ENCODE measurements at regions not wholly inside any gene's neighbourhood (a gene's known extent, or its start where the extent isn't known, plus 50 kb on each side); places are given as distances from the start of the nearest gene placed in this dataset.

DNA sequence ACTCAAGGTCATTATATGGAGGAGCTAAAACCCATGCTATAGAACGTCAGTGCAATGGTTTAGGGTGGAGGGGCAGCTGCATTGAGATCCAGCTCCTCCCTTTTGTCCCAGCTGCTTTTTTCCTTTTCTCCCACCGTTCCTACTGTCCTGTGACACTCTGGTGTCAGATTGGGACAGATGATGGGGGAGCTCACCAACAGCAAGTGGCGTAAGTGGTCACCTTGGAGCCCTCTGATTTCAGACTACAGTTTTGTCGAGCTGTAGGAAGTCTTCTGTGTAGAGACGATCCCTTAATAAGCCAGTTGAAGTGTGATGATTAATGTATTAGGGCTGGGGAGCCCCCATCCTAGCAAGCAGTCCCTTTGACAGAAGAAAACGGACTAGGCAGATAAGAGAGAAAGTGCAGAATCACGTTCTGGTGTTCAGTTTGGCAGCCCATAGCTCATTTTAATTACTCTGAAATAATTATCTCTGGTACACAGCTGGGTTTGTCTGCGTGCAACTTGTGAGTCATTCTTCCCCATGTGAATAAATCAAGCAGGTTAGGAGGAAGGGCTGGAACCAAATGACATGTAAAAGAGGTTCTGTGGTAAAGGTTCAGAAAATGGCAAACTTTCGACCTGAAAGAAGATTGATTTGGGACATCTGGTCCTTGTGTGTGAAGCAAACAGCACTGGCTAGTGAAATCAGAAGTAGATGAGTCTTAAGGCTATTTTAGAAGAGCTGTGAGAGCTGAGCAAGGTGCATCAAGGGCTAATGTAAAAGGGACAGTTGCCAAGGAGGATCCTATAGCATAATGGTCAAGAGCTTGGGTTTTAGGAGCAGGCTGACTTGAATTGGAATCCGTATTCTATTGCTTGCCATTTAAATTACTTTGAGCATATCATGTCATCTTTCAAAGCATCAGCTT, 241.4 kb downstream of the EDEM1 start:
- no peak for DNase-seq (ENCODE audit: low read depth)

DNA sequence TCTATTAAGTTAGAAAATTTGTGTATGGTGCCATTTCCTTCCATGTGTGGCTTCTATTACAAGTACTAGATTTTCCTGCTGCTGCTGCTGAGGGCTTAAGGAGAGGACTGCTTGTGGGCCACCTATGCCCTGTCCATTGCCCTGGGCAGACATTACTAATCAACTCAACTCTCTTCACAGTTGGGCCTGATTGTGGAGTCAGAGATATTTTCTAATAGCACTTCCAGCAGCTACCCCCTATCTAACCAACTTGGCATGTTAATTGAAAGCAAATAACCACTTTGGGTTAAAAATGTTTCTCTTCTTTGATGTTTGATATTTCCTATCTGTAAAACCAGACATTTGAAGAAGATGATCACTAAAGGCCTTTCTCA, 242.0 kb downstream of the EDEM1 start:
- no peak for DNase-seq (ENCODE audit: low read depth)

DNA sequence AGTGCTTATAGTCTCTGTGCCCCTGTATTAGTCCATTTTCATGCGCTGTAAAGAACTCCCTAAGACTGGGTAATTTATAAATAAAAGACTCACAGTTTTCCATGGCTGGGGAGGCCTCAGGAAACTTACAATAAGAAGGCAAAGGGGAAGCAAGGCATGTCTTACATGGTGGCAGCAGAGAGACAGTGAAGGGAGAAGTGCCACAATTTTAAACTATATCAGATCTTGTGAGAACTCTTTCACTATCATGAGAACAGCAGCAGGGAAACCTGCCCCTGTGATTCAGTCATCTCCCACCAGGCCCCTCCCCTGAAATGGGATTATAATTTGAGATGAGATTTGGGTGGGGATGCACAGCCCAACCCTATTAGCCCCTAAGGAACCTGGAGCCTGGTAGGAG, 243.2 kb downstream of the EDEM1 start:
- DNase-seq (ENCODE audit: low read depth), result no peak

DNA sequence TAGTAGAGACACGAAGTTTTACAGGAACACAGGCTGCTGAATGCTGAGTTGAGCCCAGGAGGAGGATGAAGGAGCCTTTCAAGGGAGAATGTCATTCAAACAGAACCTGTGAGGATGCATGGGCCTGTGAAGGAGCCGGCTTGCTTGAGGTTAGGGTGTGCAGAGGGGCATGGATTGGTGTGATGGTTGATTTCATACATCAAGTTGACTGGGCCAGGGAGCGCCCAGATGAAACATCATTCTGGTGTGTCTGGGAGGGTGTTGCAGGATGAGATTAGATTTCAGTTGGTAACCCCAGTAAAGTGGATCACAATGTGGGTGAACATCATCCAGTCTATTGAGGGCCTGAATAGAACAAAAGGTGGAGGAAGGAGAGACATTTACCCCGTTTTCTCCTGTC, 243.6 kb downstream of the EDEM1 start:
- DNase-seq (ENCODE audit: low read depth), result no peak

DNA sequence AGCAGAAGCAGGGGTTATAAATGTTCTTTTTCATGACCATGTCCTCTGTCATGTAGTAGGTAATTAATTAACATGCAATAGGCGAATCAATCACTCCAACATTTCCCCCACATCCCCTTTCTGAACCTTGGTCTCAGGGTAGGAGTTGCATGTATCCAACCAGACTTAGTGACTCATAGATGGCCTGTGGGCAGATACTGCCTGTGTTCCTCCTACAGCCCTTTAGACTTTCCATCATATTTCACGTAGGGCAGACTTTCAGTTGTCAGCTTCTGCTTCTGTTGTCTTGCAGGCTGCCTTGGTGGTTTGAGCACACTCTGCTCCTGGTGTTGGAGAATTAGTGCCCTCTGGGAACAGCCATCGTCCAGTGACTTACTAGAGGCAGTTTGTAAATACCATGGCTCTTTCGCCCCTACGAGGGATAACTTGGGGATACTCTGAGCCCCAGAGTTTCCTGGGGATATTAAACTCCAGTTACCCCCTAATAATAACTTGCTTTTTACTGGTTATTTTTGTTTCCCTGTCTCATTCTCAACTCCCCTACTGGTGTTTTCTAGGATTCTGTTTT, 244.4 kb downstream of the EDEM1 start:
- DNase-seq (ENCODE audit: low read depth), result no peak

DNA sequence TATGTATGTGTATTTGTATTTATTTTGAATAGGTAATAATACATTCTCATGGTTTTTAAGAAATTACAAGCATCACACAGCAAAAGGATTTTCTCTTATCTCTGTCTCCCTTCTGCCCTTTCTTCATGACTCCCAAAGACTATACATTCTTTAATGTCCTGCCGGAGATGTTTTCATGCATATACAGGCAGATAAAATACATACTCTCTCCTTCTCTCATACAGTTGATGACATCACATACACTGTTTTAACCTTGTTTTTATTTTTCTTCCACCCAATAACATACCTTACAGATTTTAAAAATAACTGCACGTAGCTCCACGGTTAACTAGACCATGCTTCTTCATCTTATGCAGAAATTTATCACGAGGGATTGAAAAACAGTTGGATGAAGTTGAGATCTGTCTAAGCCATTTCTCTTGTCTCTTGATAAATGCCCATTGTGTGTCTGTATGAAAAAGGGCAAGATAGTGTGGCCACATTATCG, 249.8 kb downstream of the EDEM1 start:
- no peak for DNase-seq (ENCODE audit: low read depth)

DNA sequence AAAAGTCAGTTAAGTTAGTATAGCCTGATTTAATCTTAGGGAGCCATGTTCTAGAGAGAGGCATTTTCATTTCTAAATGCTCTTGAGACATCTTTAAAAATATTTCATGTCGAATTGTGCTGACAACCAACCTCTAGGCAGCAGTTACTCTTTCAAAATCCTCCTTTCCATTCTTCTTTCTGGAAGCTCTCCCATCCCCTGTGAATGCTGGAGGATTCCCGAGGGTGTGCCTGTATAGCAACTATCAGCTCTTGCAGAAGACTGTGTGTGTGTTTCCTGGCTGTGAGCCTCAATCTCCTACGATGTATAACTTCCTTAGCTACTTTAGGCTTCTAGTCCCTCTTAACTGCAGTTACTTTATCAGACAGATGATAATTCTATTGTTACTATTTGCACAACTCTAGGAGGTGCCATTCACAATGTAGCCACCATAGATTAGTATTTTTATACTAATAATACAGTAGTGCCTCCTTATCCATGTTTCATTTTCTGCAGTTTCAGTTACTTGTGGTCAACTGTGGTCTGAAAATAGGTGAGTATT, 250.3 kb downstream of the EDEM1 start:
- no peak for DNase-seq (ENCODE audit: low read depth)

DNA sequence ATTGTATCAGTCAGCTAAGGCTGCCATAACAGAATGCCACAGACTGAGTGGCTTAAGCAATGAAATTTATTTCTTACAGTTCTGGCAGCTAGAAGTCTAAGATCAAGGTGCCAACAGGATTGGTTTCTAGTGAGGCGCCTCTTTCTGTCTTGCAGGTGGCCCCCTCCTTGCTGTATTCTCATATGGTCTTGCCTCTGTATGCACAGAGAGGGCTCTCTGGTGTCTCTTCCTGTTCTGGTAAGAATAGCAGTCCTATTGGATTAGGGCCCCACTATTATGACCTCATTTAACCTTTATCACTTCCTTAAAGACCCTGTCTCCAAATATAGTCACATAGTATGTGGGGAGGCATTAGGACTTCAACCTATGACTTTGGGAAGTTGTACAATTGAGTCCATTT, 253.9 kb downstream of the EDEM1 start:
- no peak for DNase-seq (ENCODE audit: low read depth)

DNA sequence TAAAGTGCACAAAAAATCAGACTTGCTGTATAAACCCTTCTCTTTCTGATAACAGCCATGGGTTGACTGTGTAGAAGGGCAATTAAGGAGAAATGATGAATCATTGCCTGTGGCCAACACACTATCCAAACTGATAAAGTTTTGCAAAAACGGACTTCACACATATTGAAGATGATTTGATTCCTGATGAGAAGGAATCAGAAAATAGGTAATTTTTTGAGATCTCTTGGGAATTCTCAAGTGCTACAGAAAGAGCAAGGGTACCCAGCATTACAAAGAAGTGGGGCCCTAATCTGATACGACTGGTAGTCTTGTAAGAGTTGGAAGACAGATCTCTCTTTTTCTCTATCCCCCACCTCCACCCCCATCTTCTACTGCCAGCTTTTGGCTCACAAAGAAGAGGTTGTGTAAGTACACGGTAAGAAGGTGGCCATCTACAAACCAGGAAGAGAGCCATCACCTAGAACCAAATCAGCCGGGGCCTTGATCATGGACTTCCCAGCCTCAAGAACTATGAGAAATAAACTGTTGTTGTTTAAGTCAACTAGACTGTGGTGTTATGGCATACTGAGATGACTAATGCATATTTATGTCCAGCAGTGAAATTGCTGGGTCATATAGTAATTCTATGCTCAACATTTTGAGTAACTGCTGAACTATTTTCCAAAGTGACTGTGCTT, 254.7 kb downstream of the EDEM1 start:
- DNase-seq (ENCODE audit: low read depth), result no peak

DNA sequence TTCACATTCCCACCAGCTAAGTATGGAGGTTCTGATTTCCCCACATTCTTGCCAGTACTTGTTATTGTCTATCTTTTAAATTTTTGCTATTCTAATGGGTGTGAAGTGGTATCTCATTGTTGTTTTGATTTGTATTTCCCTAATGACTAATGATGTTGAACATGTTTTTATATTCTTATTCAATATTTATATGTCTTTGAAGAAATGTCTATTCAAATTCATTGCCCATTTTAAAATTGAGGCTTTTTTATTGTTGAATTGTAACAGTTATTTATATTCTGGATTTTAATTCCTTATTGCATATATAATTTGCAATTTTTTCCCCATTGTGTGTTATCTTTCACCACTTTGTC, 255.3 kb downstream of the EDEM1 start:
- DNase-seq (ENCODE audit: low read depth), result no peak

DNA sequence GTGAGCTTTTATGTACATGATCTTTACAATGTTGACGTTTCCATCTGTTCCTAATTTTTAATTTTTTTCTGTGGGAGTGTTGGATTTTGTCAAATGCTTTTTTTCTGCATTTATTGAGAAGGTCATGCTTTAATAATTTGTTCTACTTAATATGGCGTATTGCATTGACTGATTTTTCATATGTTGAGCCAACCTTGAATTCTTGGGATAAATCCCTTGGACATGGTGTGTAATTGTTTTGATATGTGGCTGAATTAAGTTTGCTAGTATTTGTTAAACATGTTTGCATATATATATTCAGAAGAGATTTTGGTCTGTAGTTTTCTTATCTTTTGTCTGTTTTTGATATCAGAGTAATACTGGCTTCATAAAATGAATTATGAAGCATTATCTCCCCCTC, 256.7 kb downstream of the EDEM1 start:
- DNase-seq (ENCODE audit: low read depth), result no peak

DNA sequence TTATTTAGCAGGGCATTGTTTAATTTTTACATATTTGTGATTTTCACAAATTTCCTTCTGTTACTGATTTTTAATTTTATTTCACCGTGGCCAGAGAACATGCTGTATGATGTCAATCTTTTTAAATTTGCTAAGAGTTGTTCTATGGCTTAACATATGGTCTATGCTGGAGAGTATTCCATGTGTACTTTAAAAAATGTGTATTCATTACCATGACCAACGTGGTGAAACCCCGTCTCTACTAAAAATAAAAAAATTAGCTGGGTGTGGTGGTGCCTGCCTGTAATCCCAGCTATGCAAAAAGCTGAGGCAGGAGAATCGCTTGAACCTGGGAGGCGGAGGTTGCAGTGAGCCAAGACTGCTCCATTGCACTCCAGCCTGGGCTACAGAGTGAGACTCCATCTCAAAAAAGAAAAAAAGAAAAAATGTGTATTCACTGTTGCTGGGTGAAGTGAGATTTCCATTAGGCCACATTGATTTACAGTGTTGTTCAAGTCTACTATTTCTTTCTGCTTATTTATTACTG, 258.2 kb downstream of the EDEM1 start:
- DNase-seq (ENCODE audit: low read depth), result no peak

DNA sequence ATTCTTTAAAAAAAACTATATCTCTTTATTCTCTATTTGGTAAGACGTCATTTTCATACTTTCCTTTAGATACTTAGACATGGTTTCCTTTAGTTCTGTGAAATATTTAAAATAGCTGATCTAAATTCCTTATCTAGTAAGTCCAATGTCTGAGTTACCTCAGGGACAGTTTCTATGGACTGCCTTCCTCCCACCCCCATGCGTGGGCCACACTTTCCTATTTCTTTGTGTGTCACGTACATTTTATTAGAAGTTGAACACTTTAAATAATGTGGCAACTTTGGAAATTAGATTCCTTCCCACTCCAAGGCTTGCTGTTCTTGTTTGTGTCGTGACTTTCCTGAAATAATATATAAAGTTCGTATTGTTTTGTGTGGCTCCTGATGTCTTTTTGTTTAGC, 260.7 kb downstream of the EDEM1 start:
- DNase-seq (ENCODE audit: low read depth), result no peak

DNA sequence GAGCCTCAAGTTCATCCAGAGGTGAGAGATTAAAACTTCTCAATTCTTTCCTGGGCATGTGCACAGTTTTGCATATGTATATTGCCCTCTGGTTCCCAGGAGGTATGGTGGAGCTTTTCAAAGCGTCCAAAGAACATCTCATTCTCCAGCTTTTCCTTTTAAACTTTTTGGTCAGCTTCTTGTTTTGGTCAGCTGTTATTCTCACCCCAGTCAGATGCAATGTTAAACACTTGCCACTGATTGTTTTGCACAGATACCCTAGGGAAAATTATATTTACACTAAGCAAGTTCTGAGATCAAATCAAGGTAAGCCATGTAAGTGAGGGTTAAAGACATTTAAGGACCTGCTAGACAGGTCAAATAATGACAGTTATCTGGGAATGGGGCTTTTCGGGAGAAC, 261.3 kb downstream of the EDEM1 start:
- DNase-seq (ENCODE audit: low read depth), result no peak

DNA sequence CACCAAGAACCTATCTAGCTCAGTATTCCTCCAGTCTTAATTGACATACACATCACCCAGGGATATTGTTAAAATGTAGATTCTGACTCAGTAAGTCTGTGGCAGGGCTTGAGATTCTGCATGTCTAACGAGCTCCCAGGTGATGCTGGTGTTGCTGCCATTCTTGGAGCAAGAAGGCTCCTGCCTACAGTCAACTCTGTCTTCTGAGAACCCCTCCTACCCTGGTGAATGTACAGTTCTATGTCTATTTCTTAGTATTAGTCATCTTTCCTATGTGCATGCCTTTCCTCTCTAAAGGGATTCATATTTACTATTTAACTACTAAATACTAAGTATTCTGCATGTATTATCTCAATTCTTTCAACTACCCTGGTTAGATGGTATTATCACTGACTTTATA, 268.7 kb downstream of the EDEM1 start:
- DNase-seq (ENCODE audit: low read depth), result no peak

DNA sequence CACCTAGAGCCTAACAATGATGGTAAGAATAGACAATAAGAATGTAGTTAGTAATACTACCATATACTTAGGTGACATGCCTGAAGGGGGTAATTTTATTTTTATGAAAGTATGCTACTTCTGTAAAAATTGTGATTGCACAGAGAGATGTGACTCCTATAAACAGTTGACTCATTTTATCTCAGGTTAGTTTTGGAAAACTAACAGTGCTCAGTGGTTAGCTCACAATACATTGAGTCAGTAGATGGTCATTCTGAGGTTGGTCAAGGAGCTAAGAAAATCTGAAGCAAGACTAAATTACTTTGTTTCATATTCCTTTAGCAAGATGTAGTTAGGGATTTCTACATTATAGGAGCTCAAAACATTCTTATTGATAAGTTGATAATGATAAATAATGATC, 271.0 kb downstream of the EDEM1 start:
- DNase-seq (ENCODE audit: low read depth), result no peak

DNA sequence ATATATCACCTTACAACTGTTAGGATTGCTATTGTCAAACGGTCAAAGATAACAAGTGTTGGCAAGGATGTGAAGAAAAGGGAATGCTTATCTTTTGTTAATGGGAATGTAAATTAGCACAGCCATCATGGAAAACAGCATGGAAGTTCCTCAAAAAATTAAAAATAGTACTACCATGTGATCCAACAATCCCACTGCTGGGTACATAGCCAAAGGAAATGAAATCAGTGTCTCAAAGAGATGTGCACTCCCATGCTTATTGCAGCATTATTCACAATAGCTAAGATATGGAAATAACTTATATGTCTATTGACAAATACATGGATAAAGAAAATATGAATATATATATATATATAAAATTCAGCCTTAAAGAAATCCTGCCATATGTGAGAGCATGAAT, 274.6 kb downstream of the EDEM1 start:
- DNase-seq (ENCODE audit: low read depth), result no peak

DNA sequence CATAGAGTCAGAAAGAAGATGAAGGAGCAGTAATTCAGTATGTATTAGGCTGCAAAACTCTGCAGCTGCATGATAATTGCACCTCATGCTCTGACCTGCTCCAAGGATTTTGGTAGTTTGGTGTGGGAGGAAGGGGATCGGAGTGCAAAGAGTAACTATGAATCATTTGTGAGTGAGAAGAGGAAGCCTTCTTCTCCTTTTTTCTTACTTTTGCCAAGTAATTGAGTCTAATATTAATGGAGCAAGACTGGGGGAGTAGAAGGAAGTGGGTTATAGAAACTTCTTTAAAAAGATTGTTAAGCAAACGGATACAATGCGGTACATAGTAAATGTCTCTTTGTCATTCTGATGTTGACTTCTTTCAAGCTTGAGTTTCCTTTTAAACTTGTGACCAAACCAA, 276.5 kb downstream of the EDEM1 start:
- DNase-seq (ENCODE audit: low read depth), result no peak

DNA sequence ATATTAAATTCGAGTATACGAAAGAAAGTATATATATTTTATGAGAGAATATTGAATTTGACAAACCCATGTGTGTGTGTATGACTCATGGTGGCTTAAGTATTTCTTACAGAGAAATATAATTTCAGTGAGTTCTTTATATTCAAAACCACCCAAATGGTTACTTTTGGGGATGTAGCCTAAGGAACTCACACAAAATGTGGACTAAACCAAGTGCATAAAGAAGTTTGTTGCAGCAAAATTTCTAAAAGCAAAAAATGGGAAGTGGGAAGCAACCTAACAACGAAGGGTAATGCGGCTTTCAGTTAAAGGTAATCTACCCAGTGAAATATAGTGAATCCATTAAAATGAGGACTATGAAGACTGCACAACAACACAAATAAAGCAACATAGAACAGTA, 277.1 kb downstream of the EDEM1 start:
- no peak for DNase-seq (ENCODE audit: low read depth)

DNA sequence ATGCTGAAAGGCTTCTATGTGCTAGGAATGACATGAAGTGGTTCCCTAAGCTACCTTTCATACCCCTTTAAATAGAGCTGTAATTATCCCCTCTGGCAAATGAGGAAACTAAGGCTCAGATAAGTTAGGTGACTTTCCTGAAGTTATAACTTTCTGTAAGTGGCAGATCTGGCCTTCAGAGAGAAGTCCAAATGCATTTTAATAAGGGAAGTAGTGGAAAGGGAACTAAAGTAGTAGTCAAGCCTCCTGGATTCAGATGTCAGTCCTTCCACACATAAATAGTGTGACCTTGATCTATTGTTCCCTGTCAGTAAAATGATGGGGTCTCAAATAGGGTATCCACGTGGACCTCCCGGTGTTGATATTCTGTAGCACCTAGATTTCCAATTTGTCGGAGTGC, 277.7 kb downstream of the EDEM1 start:
- no peak for DNase-seq (ENCODE audit: low read depth)

DNA sequence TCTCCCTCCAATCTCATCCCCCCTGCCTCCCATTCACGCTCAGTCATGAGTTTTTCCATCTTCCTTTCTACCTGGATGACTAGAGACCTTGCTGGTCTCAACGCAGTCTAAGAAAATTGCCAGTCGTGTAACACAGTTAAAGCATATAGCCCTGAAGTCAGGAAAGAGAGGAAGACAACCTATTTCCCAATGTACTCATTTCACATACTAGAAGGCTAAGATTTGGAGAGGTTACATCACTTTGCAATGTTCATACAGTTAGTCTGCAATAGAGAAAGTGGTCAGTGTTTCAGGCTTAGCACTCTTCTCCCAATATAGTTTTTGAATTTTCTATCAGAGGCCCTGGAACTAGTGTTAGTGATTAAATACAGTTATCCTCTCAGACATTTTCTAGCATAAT, 278.6 kb downstream of the EDEM1 start:
- DNase-seq (ENCODE audit: low read depth), result no peak

DNA sequence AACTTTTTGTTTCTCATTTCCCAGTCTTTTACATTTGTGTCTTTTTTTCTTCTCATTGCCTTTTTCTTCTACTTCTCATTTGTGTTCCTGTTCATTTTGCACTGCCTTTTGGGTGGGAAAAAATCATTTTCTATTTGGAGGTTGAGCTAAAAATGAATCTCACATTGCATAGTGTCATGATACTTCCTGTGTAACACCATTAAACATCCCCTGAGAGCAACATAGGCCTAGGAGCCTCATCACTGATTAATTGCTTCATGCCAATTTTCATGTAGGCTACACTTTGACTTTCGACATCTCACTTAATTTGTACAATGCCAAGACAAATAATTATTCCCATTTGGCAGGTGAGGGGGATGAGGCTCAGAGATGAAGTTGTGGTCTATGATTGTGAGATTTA, 279.2 kb downstream of the EDEM1 start:
- DNase-seq (ENCODE audit: low read depth), result no peak

All from LHCN-M2 (cell line).